GM12865 (cell line): ENCODE measurements at regions not wholly inside any gene's neighbourhood (a gene's known extent, or its start where the extent isn't known, plus 50 kb on each side); places are given as distances from the start of the nearest gene placed in this dataset.

Experiments
- DNase-seq: peaks from one replicate; pipeline ENCODE4 v3.0.0; 2010; ENCODE audit warnings: low read depth
- H3K4me3 ChIP-seq: 2 replicates; pipeline ENCODE4 v1.5.1; 2011; ENCODE audit warnings: mild to moderate bottlenecking, low read depth, low read length, control low read depth
- TF ChIP-seq, protein P1 (sequence below): IDR thresholded peaks from 2 replicates; pipeline ENCODE4 v1.5.1; 2011; ENCODE audit warnings: low read length, control low read depth, low read depth, inconsistent platforms; ENCODE audit not compliant: insufficient read depth; ENCODE audit errors: missing control alignments

DNA sequence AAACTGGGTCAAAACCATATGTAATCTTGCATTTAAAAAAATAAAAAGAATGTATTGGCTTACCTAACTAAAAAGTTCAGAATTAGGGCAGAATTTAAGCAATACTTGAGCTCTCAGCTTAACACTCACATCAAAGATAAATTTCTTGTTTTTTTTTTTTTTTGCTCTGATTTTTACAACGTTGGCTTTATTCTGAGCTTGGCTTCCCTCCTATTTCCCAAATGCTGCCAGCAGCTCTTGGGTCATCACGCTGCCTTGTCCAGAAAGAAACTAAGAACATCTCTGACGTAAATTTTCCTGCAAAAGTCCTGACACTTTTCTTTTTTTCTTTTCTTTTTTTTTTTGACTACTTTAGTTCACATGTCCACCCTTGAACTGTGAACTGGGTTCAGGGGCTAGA, 150.6 kb upstream of the TGFBR2 start:
- DNase-seq: no peak
- H3K4me3 ChIP-seq: no peak overlapping the region
- TF ChIP-seq, protein P1, sequence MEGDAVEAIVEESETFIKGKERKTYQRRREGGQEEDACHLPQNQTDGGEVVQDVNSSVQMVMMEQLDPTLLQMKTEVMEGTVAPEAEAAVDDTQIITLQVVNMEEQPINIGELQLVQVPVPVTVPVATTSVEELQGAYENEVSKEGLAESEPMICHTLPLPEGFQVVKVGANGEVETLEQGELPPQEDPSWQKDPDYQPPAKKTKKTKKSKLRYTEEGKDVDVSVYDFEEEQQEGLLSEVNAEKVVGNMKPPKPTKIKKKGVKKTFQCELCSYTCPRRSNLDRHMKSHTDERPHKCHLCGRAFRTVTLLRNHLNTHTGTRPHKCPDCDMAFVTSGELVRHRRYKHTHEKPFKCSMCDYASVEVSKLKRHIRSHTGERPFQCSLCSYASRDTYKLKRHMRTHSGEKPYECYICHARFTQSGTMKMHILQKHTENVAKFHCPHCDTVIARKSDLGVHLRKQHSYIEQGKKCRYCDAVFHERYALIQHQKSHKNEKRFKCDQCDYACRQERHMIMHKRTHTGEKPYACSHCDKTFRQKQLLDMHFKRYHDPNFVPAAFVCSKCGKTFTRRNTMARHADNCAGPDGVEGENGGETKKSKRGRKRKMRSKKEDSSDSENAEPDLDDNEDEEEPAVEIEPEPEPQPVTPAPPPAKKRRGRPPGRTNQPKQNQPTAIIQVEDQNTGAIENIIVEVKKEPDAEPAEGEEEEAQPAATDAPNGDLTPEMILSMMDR: no peak

DNA sequence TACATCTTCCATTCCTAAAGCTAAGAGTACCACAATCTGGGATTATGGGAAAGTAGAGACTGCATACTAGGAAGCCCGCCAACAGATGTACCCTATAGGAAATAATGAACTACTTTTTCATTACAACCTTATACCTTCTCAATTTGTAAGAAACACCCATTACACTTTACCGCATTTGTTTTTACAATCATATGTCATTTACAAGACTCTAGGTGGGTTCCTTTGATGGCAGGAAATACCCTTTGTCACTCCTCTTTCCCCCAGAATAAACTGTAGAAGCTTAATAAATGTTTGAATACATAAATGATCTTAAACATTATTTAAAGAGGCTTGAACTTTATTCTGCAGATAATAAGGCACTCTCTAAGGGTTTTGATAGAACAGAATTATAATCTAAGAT, 150.1 kb upstream of the TGFBR2 start:
- no peak overlapping the region for H3K4me3 ChIP-seq
- DNase-seq: no peak
- TF ChIP-seq, protein P1: no peak

- no peak for DNase-seq
- TF ChIP-seq, protein P1: no peak
- H3K4me3 ChIP-seq: no peak overlapping the region
Measured at GRCh38 chr3:30457081-30457480, 149.3 kb upstream of the TGFBR2 start.

- DNase-seq: no peak
- H3K4me3 ChIP-seq: no peak overlapping the region
- TF ChIP-seq, protein P1: no peak
Measured at GRCh38 chr3:30457726-30458125, 148.7 kb upstream of the TGFBR2 start.

DNA sequence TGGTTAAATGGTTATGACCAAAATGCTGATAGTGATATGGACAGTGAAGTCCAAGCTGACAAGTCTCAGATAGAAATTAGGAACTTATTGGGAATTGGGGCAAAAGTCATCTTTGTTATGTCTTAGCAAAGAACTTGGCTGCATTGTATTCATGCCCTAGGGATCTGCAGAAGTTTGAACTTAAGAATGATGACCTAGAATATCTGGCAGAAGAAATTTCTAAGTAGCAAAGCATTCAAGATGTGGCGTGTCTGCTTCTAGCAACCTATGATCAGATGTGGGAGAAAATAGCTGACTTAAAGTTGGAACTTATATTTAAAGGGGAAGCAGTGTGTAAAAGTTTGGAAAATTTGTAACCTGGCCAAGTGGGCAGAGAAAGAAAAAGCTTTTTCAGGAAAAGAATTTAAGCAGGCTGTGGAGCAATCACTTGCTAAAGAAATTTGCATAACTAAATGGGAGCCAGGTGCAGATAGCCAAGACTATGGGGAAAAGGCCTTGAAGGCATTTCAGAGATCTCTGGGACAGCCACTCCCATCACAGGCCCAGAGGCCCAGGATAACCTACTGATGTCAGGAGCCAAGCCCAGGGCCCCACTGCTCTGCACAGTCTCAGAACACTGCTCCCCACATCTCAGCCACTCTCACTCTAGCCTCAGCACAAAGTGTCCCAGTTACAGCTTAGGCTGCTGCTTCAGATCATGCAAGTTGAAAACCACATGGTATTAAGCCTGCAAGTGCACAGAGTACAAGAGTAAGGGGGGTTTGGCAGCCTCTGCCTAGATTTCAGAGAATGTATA, 147.8 kb upstream of the TGFBR2 start:
- no peak for DNase-seq
- TF ChIP-seq, protein P1: no peak

GRCh38 chr3:30461311-30461710, 145.1 kb upstream of the TGFBR2 start:
- no peak for DNase-seq
- H3K4me3 ChIP-seq: no peak overlapping the region
- TF ChIP-seq, protein P1: no peak

More for the DNA sequence above, 147.8 kb upstream of the TGFBR2 start:
- no peak overlapping the region for H3K4me3 ChIP-seq
